Astrocyte of the spinal cord (primary cell): ENCODE measurements at regions not wholly inside any gene's neighbourhood (a gene's known extent, or its start where the extent isn't known, plus 50 kb on each side); places are given as distances from the start of the nearest gene placed in this dataset.

ENCODE experiments used
- DNase-seq: peaks from one replicate; pipeline ENCODE4 v3.0.0; 2011; ENCODE audit warnings: low read depth, low spot score
- H3K4me3 ChIP-seq: 2 replicates; pipeline ENCODE4 v1.5.1; 2011; ENCODE audit warnings: low read depth, mild to moderate bottlenecking, low read length, moderate library complexity
- CTCF ChIP-seq: IDR thresholded peaks from 2 replicates; pipeline ENCODE4 v1.5.1; 2012; ENCODE audit warnings: low read depth, mild to moderate bottlenecking, low read length, inconsistent platforms
- in situ Hi-C: cut with HindIII; loops from 2 replicates; pipeline ENCODE4 v1.10.0; 2017; ENCODE audit warnings: low sequenced_read_pairs

DNA sequence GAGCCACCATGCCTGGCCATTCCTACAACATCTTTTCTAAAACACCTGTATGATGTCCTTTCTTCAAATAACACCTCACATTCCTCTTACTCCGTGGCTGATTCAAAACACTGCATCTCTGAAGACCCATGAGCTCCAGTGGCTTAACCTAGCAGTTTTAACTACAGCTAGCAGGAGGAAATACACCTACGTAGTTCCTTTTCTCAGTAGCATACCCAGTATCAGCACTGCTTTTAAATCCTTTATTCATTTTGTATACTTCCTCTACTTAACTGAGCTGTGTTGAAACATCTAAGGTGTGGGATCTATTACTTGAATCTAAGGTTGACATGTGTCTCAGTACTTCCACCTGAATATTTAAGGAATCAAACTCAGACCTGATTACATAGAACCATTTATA lies 113.6 kb upstream of the CCDC28A start:
- no peak overlapping the region for H3K4me3 ChIP-seq
- no peak for TF ChIP-seq CTCF
- DNase-seq: no peak
- in situ Hi-C loops: no loop called here

GRCh38 chr6:138662471-138662870 lies 111.1 kb upstream of the CCDC28A start:
- in situ Hi-C loops: no loop called here
- peak; percentile 40 for DNase-seq
- no peak for TF ChIP-seq CTCF
- no peak overlapping the region for H3K4me3 ChIP-seq

- no peak for TF ChIP-seq CTCF
- no peak for DNase-seq
These were observed 109.7 kb upstream of the CCDC28A start for GRCh38 chr6:138663892-138664291.

GRCh38 chr6:138664745-138665144 lies 108.8 kb upstream of the CCDC28A start:
- TF ChIP-seq CTCF: no peak
- DNase-seq: no peak
- in situ Hi-C loops: no loop called here
- H3K4me3 ChIP-seq: no peak overlapping the region

More at GRCh38 chr6:138663892-138664291, 109.7 kb upstream of the CCDC28A start:
- H3K4me3 ChIP-seq: no peak overlapping the region
- in situ Hi-C loops: no loop called here

GRCh38 chr6:138666636-138667035 lies 106.9 kb upstream of the CCDC28A start:
- peak; percentile 31 for DNase-seq
- TF ChIP-seq CTCF: no peak
- H3K4me3 ChIP-seq: no peak overlapping the region
- in situ Hi-C loops: no loop called here

DNA sequence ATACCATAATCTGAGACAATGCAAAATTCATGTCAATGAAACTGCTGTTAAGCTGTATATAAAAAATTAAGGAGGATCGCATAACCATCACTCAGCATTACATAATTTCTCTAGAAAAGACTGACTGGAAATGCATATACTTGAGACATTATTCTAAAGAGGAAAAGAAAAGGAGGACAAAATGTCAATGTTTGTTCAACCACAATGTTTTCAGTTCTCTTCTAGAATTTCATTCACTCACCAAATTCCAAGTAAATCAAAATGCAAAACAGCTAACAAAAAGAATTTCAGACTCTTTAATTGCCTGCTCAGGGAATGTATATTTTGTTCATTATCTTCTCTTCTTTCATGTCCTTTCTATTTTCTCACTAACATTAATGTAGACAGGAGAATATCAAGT lies 106.2 kb upstream of the CCDC28A start:
- DNase-seq: no peak
- in situ Hi-C loops: no loop called here
- H3K4me3 ChIP-seq: no peak overlapping the region
- TF ChIP-seq CTCF: no peak

DNA sequence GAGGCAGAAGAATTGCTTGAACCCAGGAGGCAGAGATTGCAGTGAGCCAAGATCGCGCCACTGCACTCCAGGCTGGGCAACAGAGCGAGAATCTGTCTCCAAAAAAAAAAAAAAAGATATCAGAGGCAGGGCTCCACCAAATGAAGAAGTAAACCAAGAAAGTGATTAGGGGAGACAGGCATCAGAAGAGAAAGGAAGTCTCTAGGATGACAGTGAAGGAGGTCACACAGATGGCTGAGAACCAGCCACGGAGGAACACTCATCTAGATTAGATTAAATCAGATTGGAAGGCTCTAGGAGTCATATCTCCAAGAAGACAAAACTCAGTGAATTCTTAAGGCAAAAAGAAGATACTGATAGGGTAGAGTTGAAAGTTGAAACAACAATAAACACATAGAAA lies 102.2 kb upstream of the CCDC28A start:
- no peak overlapping the region for H3K4me3 ChIP-seq
- in situ Hi-C loops: no loop called here
- no peak for TF ChIP-seq CTCF
- DNase-seq: no peak
